Sciatic nerve (tissue), 2 donors: ENCODE measurements at regions not wholly inside any gene's neighbourhood (a gene's known extent, or its start where the extent isn't known, plus 50 kb on each side); places are given as distances from the start of the nearest gene placed in this dataset.

ENCODE experiments used
- ATAC-seq: fragments of 200-7000 bp; cut with Tn5 transposase; one replicate; pipeline ENCODE4 v1.9.1; 2020; ENCODE audit warnings: mild to moderate bottlenecking, moderate library complexity
- DNase-seq: peaks from one replicate; pipeline ENCODE4 v3.0.0-alpha.2; 2020; ENCODE audit warnings: low spot score
- intact Hi-C: fragments of 100-400 bp; cut with DNase I; formaldehyde crosslinking; loops from one replicate; pipeline ENCODE4 v1.14.2; 2022
- donor health status: DM: no; HTN: no; CAD: no.
- donor health status: DM: no; HTN: no; CAD: no.

- DNase-seq: no peak
- intact Hi-C loops: no loop called here
- no peak for ATAC-seq
Measured at GRCh38 chr2:67346718-67347407, 50.3 kb upstream of the ETAA1 start.
